Gastrocnemius medialis (tissue), 4 donors: ENCODE measurements at regions not wholly inside any gene's neighbourhood (a gene's known extent, or its start where the extent isn't known, plus 50 kb on each side); places are given as distances from the start of the nearest gene placed in this dataset.

ENCODE experiments used
- POLR2A ChIP-seq, 2 donors: fragments of 450-650 bp; IDR thresholded peaks; one replicate each; pipeline ENCODE4 v1.6.1; 2017; ENCODE audit warnings: antibody characterized with exemption in 2 of 2, mild to moderate bottlenecking in 2 of 2, moderate library complexity in 2 of 2
- TF ChIP-seq, protein P1 (sequence below), 5 experiments: fragments of 450-650 bp in 3 of 5; fragments of 200-600 bp in 2 of 5; sonication (generic) in 2 of 5; IDR thresholded peaks in 4 of 5; conservative IDR thresholded peaks in 1 of 5; 1 replicate in 4 of 5; 2 replicates in 1 of 5; pipeline ENCODE4 v1.5.1; 2016 to 2019; ENCODE audit warnings: antibody characterized with exemption in 5 of 5, mild to moderate bottlenecking in 3 of 5, moderate library complexity in 3 of 5

- TF ChIP-seq, protein P1, sequence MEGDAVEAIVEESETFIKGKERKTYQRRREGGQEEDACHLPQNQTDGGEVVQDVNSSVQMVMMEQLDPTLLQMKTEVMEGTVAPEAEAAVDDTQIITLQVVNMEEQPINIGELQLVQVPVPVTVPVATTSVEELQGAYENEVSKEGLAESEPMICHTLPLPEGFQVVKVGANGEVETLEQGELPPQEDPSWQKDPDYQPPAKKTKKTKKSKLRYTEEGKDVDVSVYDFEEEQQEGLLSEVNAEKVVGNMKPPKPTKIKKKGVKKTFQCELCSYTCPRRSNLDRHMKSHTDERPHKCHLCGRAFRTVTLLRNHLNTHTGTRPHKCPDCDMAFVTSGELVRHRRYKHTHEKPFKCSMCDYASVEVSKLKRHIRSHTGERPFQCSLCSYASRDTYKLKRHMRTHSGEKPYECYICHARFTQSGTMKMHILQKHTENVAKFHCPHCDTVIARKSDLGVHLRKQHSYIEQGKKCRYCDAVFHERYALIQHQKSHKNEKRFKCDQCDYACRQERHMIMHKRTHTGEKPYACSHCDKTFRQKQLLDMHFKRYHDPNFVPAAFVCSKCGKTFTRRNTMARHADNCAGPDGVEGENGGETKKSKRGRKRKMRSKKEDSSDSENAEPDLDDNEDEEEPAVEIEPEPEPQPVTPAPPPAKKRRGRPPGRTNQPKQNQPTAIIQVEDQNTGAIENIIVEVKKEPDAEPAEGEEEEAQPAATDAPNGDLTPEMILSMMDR (IDR thresholded peaks at IDR 0.05 in 4 of 5, conservative IDR thresholded peaks at IDR 0.05 in 1 of 5): no peak
- TF ChIP-seq POLR2A (IDR thresholded peaks at IDR 0.05): no peak
These were observed 649.1 kb upstream of the SLC10A2 start for GRCh38 chr13:103715335-103715734.
